Epidermal melanocyte (primary cell): ENCODE measurements at regions not wholly inside any gene's neighbourhood (a gene's known extent, or its start where the extent isn't known, plus 50 kb on each side); places are given as distances from the start of the nearest gene placed in this dataset.

Source experiments
- DNase-seq: peaks from one replicate; pipeline ENCODE4 v3.0.0; 2011; ENCODE audit warnings: low spot score; ENCODE audit not compliant: insufficient read length

GRCh38 chr1:212224102-212224501 is 61.1 kb upstream of the PPP2R5A start:
- no peak for DNase-seq

GRCh38 chr1:212225416-212225815 is 59.8 kb upstream of the PPP2R5A start:
- DNase-seq: no peak

GRCh38 chr1:212225871-212226302 is 59.3 kb upstream of the PPP2R5A start:
- no peak for DNase-seq

GRCh38 chr1:212226467-212226866 is 58.7 kb upstream of the PPP2R5A start:
- no peak for DNase-seq

GRCh38 chr1:212228076-212228475 is 57.1 kb upstream of the PPP2R5A start:
- no peak for DNase-seq

GRCh38 chr1:212228591-212229119 is 56.6 kb upstream of the PPP2R5A start:
- DNase-seq: no peak

GRCh38 chr1:212229654-212230053 is 55.6 kb upstream of the PPP2R5A start:
- DNase-seq: no peak

- no peak for DNase-seq
Observed at GRCh38 chr1:212230329-212230728, 54.9 kb upstream of the PPP2R5A start.

GRCh38 chr1:212231372-212231771 is 53.8 kb upstream of the PPP2R5A start:
- DNase-seq: no peak

- DNase-seq: no peak
Observed at GRCh38 chr1:212232090-212232489, 53.1 kb upstream of the PPP2R5A start.

- no peak for DNase-seq
Observed at GRCh38 chr1:212233321-212233720, 51.9 kb upstream of the PPP2R5A start.

GRCh38 chr1:212234431-212235395 is 50.5 kb upstream of the PPP2R5A start:
- DNase-seq: peak; percentile 47
